Small intestine (tissue), 7 donors: ENCODE measurements at regions not wholly inside any gene's neighbourhood (a gene's known extent, or its start where the extent isn't known, plus 50 kb on each side); places are given as distances from the start of the nearest gene placed in this dataset.

ENCODE experiments used
- DNase-seq, 2 donors: peaks; one replicate each; pipeline versions ENCODE4 v3.0.0 to v3.0.0-alpha.2; 2013
- FAIRE-seq: peaks from 2 replicates; lab custom pipeline; 2012; peaks lifted over from hg19 to GRCh38; lab: Jason Lieb, UNC
- H3K27ac ChIP-seq, 3 donors: one replicate each; pipeline ENCODE4 v1.5.1; 2013; ENCODE audit warnings: low read length in 2 of 3, mild to moderate bottlenecking in 2 of 3, control low read depth in 1 of 3, inconsistent platforms in 1 of 3, low read depth in 1 of 3, moderate library complexity in 1 of 3
- H3K27me3 ChIP-seq, 3 donors: one replicate each; pipeline ENCODE4 v1.6.1; 2013; ENCODE audit warnings: low read length in 3 of 3, inconsistent platforms in 1 of 3; ENCODE audit not compliant: control insufficient read depth in 3 of 3, insufficient read depth in 3 of 3
- H3K36me3 ChIP-seq, 3 donors: one replicate each; pipeline ENCODE4 v1.6.1; 2013; ENCODE audit warnings: low read length in 3 of 3, inconsistent platforms in 1 of 3, low read depth in 1 of 3, mild to moderate bottlenecking in 1 of 3, moderate library complexity in 1 of 3; ENCODE audit not compliant: control insufficient read depth in 3 of 3, insufficient read depth in 2 of 3
- H3K4me1 ChIP-seq, 3 donors: one replicate each; pipeline ENCODE4 v1.6.1; 2013; ENCODE audit warnings: low read length in 2 of 3, inconsistent platforms in 1 of 3, low read depth in 1 of 3, mild to moderate bottlenecking in 1 of 3, moderate library complexity in 1 of 3; ENCODE audit not compliant: control insufficient read depth in 3 of 3, insufficient read depth in 2 of 3
- H3K4me3 ChIP-seq, 3 donors: one replicate each; pipeline ENCODE4 v1.5.1; 2013; ENCODE audit warnings: low read length in 3 of 3, control low read depth in 1 of 3, inconsistent platforms in 1 of 3, low read depth in 1 of 3, mild to moderate bottlenecking in 1 of 3, moderate library complexity in 1 of 3
- H3K9me3 ChIP-seq, 2 donors: one replicate each; pipeline ENCODE4 v1.6.1; 2013; ENCODE audit warnings: low read depth in 1 of 2, low read length in 1 of 2; ENCODE audit not compliant: control insufficient read depth in 2 of 2, insufficient read depth in 1 of 2
- WGBS, 3 donors: extraction: QIAGEN DNeasy Blood & Tissue Kit; methylation state at CpG; one replicate each; pipeline ENCODE4 v1.1.7; 2013; 5-methylcytosine and 5-hydroxymethylcytosine counted together
- donor health status: healthy with polysubstance abuse.
- donor health status: control.
- donor health status: control.
- donor health status: Bipolar disorder and iron deficiency.
- donor health status: healthy.

GRCh38 chr2:18797133-18797845 is 207.9 kb upstream of the NT5C1B start:
- Histone ChIP-seq H3K9me3 (no peaks in the 10 kb centered on the region), H3K27ac (no peak overlapping the region), H3K36me3 (no peaks in the 10 kb centered on the region), H3K27me3 (no peaks in the 10 kb centered on the region), H3K4me3 (no peak overlapping the region), H3K4me1 (no peaks in the 10 kb centered on the region)
- DNase-seq = no peak
- no peak for FAIRE-seq
- WGBS, 3 donors = 81 to 83% (median 82%) methylated on average over 3 of the region's 3 CpGs

DNA sequence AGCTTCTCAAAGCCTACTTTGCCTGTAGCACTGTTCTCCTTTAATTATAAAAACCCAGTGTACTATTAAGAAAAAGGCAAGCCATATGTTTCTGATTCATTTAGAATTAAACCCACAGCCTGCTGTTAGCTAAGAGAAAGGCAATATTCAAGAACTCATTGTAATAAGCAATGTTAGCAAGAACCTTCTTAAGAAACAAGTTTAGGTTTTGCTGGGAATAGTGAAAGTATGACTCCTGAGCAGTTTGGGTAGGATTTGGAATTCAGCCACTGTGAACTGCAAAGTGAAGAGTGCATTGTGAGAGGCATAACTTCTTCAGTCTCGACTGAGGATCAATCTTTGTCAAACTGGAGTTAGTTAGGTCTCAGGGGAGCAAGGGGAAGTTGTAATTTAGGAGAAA is 206.5 kb upstream of the NT5C1B start:
- H3K27me3 ChIP-seq = no peaks in the 10 kb centered on the region
- H3K27ac ChIP-seq = no peak overlapping the region
- no peaks in the 10 kb centered on the region for H3K36me3 ChIP-seq
- no peaks in the 10 kb centered on the region for H3K9me3 ChIP-seq
- no peaks in the 10 kb centered on the region for H3K4me1 ChIP-seq
- no peak overlapping the region for H3K4me3 ChIP-seq
- no peak for DNase-seq
- FAIRE-seq = no peak
- WGBS, 3 donors = 39 to 62% (median 46%) methylated on average over 1 of the region's 1 CpG

DNA sequence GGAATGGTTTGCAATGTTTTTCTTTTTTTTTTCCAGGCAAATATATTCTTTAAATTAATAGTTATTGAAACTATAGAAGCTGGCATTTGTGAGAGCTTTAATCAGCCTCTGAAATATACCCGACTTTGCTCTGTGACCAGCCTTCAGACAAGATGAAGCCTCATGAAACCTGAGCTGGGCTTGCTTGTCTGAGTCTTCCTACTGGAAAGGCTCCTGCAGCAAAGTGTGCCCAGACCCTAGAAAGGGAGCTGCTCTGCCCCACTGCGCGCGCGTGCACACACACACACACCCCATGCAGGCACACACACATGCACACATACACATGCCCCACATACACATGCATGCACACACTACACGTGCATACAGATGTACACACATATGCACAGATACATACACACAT is 203.3 kb upstream of the NT5C1B start:
- H3K27ac ChIP-seq = no peak overlapping the region
- peaks cover 0 to 2% (median 0%) of the 10 kb centered on the region in 3 donors for H3K4me1 ChIP-seq
- FAIRE-seq = no peak

DNA sequence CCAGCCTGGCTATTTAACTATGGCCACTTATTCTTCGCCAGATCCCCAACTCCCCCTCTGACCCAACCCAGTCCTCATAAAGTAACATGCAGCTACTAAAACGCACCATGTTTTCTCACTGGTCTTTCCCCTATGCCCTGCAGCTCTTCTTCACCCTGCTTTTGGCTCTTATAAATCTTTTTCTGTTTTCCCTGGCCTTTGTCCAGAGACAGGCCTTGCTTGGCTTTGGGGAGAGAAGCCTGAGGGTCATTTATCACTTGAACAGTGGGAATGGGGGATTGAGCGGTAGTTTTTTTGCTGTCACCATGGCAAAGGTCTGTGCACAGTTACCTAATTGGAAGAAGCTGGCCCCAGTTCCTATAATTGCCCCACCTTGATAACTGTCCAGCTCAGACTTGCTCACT is 202.9 kb upstream of the NT5C1B start:
- H3K4me3 ChIP-seq = no peak overlapping the region
- H3K27me3 ChIP-seq = no peaks in the 10 kb centered on the region
- peaks cover 0 to 2% (median 0%) of the 10 kb centered on the region in 3 donors for H3K4me1 ChIP-seq
- H3K36me3 ChIP-seq = no peaks in the 10 kb centered on the region
- H3K27ac ChIP-seq = no peak overlapping the region
- WGBS, 3 donors = 69 to 82% (median 80%) methylated on average over 3 of the region's 3 CpGs
- H3K9me3 ChIP-seq = no peaks in the 10 kb centered on the region
- FAIRE-seq (no peak), DNase-seq (no peak)

More for the DNA sequence above, 203.3 kb upstream of the NT5C1B start:
- H3K9me3 ChIP-seq = no peaks in the 10 kb centered on the region
- no peak overlapping the region for H3K4me3 ChIP-seq
- H3K27me3 ChIP-seq = no peaks in the 10 kb centered on the region
- 91 to 95% (median 92%) methylated on average over 6 of the region's 6 CpGs for WGBS, 3 donors
- H3K36me3 ChIP-seq = no peaks in the 10 kb centered on the region
- no peak for DNase-seq

DNA sequence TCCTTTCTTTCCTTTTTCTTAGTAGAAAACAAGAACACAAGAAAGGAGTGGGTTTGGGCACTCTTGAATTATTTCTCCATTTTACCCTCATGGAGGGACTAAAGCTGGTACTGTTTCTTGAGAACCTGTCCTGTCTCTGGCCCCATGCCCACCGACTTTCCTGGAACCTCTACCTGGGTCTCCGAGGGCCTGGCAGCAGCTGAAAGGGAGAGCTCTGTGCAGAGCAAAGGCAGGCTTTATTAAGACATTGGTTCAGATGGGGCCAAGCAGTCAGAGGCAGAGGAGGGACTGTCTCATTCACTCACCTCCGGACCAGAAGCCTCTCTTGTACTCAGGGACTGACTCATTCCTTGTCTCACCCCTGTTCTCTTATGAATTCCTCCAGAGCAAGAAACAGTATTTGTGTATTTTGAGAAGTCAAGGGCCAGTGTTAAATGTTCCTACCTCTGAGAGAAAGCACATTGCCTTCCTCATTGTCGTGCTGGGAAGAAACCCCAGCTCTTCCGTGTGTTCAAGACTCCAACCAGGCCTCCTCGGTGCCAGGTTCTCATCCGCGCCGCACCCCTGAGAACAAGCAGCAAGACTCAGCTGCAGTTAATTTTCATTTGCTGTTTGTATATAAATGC is 201.9 kb upstream of the NT5C1B start:
- peaks cover 0 to 2% (median 0%) of the 10 kb centered on the region in 3 donors for H3K4me1 ChIP-seq
- H3K9me3 ChIP-seq = no peaks in the 10 kb centered on the region
- WGBS, 3 donors = 90 to 94% (median 94%) methylated on average over 9 of the region's 9 CpGs
- FAIRE-seq = no peak
- DNase-seq = no peak
- H3K27me3 ChIP-seq = no peaks in the 10 kb centered on the region
- H3K4me3 ChIP-seq = no peak overlapping the region
- no peaks in the 10 kb centered on the region for H3K36me3 ChIP-seq
- H3K27ac ChIP-seq = no peak overlapping the region

DNA sequence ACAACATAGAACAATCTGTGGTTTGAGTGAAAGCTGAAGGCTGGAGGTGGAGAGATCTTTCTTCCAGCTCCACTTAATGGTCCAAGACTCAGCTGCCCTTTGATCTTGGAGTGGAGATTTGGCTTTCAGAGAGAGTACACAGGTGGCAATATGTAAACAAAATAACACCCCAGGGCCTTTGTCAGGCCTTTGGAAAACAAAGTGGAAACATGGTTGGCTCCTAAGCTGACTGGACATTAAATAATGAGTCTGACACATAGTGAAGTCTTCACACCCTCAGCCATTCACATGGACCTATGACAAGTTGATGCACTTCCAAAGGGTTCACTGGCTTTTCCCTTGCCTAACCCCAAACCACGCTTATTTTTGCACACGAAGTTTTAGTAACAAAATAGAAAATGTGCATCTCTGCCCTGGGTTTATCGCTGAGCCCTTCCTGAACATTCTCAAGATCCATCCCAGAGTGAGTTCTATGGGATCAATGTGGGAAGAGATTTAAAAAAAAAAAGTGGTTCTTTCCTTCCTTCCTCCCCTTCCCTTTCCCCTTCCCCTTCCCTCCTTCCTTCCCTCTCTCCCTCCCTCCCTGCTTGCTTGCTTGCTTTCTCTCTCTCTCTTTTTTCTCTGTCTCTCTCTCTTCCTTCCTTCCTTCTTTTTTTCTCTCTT is 201.3 kb upstream of the NT5C1B start:
- Histone ChIP-seq H3K27ac (no peak overlapping the region), H3K9me3 (no peaks in the 10 kb centered on the region), H3K4me1 (peaks cover 0 to 2% (median 0%) of the 10 kb centered on the region in 3 donors), H3K4me3 (no peak overlapping the region), H3K27me3 (no peaks in the 10 kb centered on the region), H3K36me3 (no peaks in the 10 kb centered on the region)
- DNase-seq = no peak
- no peak for FAIRE-seq
- 80 to 92% (median 87%) methylated on average over 3 of the region's 3 CpGs for WGBS, 3 donors

GRCh38 chr2:18788592-18788991 is 199.2 kb upstream of the NT5C1B start:
- FAIRE-seq (no peak), DNase-seq (peak in 1 of 2 donors; percentile 22)
- no peaks in the 10 kb centered on the region for H3K36me3 ChIP-seq
- H3K27me3 ChIP-seq = no peaks in the 10 kb centered on the region
- H3K4me1 ChIP-seq = peaks cover 0 to 2% (median 0%) of the 10 kb centered on the region in 3 donors
- H3K9me3 ChIP-seq = no peaks in the 10 kb centered on the region
- H3K27ac ChIP-seq = no peak overlapping the region
- H3K4me3 ChIP-seq = no peak overlapping the region
- WGBS, 3 donors = 66 to 86% (median 82%) methylated on average over 5 of the region's 5 CpGs

DNA sequence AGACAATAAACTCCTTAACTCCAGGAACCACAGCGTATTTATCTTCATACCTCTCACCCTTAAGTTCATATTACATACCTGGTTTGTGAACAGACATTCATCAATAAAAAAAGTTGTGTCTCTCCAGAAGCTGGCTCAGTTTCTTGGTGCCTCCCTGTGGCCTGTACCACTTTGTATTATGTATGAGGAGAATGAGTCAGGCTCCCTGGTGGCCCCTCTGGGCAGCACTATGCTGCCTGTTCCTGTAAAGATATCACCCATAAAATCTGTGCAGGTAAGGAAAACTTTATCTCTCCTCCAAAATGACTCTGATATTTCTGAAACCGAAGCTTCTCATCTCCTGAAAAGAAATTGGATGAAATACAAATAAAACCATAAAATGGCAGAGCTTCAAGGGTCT is 198.4 kb upstream of the NT5C1B start:
- FAIRE-seq (no peak), DNase-seq (no peak)
- Histone ChIP-seq H3K27ac (no peak overlapping the region), H3K27me3 (no peaks in the 10 kb centered on the region), H3K4me3 (no peak overlapping the region), H3K36me3 (no peaks in the 10 kb centered on the region), H3K4me1 (peaks cover 0 to 2% (median 0%) of the 10 kb centered on the region in 3 donors), H3K9me3 (no peaks in the 10 kb centered on the region)
- 74 to 89% (median 88%) methylated on average over 2 of the region's 2 CpGs for WGBS, 3 donors
